Lung (tissue), 11 donors: ENCODE measurements at regions not wholly inside any gene's neighbourhood (a gene's known extent, or its start where the extent isn't known, plus 50 kb on each side); places are given as distances from the start of the nearest gene placed in this dataset.
"Not testable (repeated sequence)": the region's sequence is repeated elsewhere in the genome, so short reads cannot be mapped to it uniquely, and the experiment has no call there.

Experiments
- ATAC-seq: fragments of 200-7000 bp; cut with Tn5 transposase; one replicate; pipeline ENCODE4 v1.9.1; 2020; ENCODE audit warnings: moderate number of reproducible peaks; ENCODE audit not compliant: insufficient read depth, low FRiP score
- DNase-seq, 3 donors: peaks; one replicate each; pipeline ENCODE4 v3.0.0-alpha.2; 2013 to 2017
- H3K27ac ChIP-seq, 2 donors: one replicate each; pipeline ENCODE4 v1.5.1; 2013; ENCODE audit warnings: mild to moderate bottlenecking in 2 of 2, moderate library complexity in 2 of 2, control low read depth in 1 of 2, inconsistent platforms in 1 of 2, low read depth in 1 of 2, low read length in 1 of 2
- H3K27me3 ChIP-seq, 3 donors: one replicate each; pipeline ENCODE4 v1.5.1; 2013; ENCODE audit warnings: low read length in 2 of 3; ENCODE audit not compliant: control insufficient read depth in 3 of 3, insufficient read depth in 3 of 3
- H3K36me3 ChIP-seq, 4 donors: one replicate each; pipeline ENCODE4 v1.5.1; 2013; ENCODE audit warnings: low read length in 4 of 4, mild to moderate bottlenecking in 1 of 4, moderate library complexity in 1 of 4; ENCODE audit not compliant: control insufficient read depth in 4 of 4, insufficient read depth in 4 of 4
- H3K4me1 ChIP-seq, 5 donors: one replicate each; pipeline ENCODE4 v1.5.1; 2013; ENCODE audit warnings: low read length in 5 of 5, mild to moderate bottlenecking in 2 of 5, moderate library complexity in 1 of 5; ENCODE audit not compliant: control insufficient read depth in 5 of 5, insufficient read depth in 5 of 5
- H3K4me3 ChIP-seq: one replicate; pipeline ENCODE4 v1.5.1; 2013; ENCODE audit warnings: mild to moderate bottlenecking, control low read depth, moderate library complexity
- H3K9ac ChIP-seq, 2 donors: one replicate each; pipeline ENCODE4 v1.5.1; 2013; ENCODE audit warnings: low read length in 2 of 2, control low read depth in 1 of 2; ENCODE audit not compliant: insufficient read depth in 1 of 2
- H3K9me3 ChIP-seq, 4 donors: one replicate each; pipeline ENCODE4 v1.5.1; 2013; ENCODE audit warnings: low read length in 3 of 4, mild to moderate bottlenecking in 1 of 4, moderate library complexity in 1 of 4; ENCODE audit not compliant: control insufficient read depth in 4 of 4, insufficient read depth in 3 of 4
- WGBS, 2 donors: extraction: QIAGEN DNeasy Blood & Tissue Kit; methylation state at CpG; one replicate each; pipeline ENCODE4 v1.1.7; 2013; 5-methylcytosine and 5-hydroxymethylcytosine counted together
- TF ChIP-seq, protein P1 (sequence below): IDR thresholded peaks from 2 replicates; pipeline ENCODE4 v1.5.1; 2012; ENCODE audit warnings: mild to moderate bottlenecking; ENCODE audit errors: control extremely low read depth, extremely low read depth
- donor health status: control.
- donor health status: control.
- donor health status: Bipolar disorder and iron deficiency.
- donor health status: healthy.
- donor health status: DM: yes; HTN: yes; CAD: no.

DNA sequence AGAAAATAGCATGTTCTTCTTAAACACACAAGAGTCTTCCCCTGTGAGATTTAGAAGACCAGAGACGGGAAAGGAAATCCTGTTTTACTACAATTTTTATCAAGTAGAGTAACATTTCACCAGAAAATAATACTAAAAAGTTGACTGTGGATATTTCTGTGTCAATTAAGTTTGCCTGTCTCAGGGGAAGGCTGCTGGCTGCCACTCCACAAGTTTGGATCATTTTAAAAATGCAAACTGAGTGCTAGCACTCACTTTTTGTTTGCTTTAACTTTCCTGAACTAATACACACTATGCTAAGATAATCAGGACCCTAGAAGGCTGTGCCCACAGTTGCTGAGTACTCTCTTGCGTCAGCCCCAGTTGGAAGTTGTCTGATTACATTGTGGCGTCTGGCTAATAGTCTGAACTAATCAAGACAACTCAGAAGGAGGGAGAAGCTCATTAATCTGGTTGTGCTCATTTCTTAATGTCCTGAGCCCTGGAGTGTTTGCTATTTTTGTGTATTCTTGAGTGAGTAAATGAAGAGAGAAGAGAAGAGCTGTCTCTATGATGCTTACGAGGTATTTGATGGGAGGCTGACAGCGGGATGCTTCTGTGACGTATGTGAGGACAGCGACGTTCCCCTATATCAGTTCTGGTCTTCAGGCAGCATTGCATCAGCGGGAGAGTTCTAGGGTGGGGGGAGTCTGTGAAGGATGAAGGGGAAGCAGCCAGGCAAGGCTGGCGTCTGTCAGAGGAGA, 664.2 kb downstream of the QKI start:
- Histone ChIP-seq H3K27me3 (no peaks in the 10 kb centered on the region), H3K9ac (no peak overlapping the region), H3K4me3 (no peak overlapping the region), H3K36me3 (no peaks in the 10 kb centered on the region), H3K4me1 (no peaks in the 10 kb centered on the region), H3K27ac (no peak overlapping the region), H3K9me3 (no peaks in the 10 kb centered on the region)
- TF ChIP-seq, protein P1, sequence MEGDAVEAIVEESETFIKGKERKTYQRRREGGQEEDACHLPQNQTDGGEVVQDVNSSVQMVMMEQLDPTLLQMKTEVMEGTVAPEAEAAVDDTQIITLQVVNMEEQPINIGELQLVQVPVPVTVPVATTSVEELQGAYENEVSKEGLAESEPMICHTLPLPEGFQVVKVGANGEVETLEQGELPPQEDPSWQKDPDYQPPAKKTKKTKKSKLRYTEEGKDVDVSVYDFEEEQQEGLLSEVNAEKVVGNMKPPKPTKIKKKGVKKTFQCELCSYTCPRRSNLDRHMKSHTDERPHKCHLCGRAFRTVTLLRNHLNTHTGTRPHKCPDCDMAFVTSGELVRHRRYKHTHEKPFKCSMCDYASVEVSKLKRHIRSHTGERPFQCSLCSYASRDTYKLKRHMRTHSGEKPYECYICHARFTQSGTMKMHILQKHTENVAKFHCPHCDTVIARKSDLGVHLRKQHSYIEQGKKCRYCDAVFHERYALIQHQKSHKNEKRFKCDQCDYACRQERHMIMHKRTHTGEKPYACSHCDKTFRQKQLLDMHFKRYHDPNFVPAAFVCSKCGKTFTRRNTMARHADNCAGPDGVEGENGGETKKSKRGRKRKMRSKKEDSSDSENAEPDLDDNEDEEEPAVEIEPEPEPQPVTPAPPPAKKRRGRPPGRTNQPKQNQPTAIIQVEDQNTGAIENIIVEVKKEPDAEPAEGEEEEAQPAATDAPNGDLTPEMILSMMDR, result no peak
- 60% methylated on average over 10 of the region's 10 CpGs for WGBS, 2 donors
- ATAC-seq (no peak), DNase-seq (peak in 2 of 3 donors; percentile 16 to 38)

DNA sequence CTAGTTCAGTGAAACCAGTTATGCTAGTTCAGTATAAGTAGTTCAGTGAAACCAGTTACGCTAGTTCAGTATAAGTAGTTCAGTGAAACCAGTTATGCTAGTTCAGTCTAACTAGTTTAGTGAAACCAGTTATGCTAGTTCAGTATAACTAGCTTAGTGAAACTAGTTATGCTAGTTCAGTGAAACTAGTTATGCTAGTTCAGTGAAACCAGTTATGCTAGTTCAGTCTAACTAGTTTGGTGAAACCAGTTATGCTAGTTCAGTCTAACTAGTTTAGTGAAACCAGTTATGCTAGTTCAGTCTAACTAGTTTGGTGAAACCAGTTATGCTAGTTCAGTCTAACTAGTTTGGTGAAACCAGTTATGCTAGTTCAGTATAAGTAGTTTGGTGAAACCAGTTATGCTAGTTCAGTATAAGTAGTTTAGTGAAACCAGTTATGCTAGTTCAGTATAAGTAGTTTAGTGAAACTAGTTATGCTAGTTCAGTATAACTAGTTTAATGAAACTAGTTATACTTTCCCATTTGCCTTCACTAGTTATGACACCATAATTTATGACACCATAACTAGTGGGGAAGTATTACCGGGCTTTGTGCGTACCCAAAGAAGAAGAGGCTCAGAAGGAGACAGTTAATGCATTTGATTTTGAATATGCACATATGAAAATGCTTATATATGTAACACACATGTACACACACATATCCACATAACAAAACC, 662.5 kb downstream of the QKI start:
- H3K9ac ChIP-seq, H3K27me3 ChIP-seq, H3K36me3 ChIP-seq, DNase-seq, ATAC-seq, H3K4me1 ChIP-seq, H3K27ac ChIP-seq, H3K9me3 ChIP-seq, H3K4me3 ChIP-seq: not testable (repeated sequence)
- WGBS, 2 donors, result 66 to 88% methylated on average over 3 of the region's 3 CpGs

- no peaks in the 10 kb centered on the region for H3K27me3 ChIP-seq
- no peaks in the 10 kb centered on the region for H3K36me3 ChIP-seq
- no peak overlapping the region for H3K9ac ChIP-seq
- H3K27ac ChIP-seq, result no peak overlapping the region
- H3K9me3 ChIP-seq, result no peaks in the 10 kb centered on the region
- ATAC-seq, result no peak
- TF ChIP-seq, protein P1, result no peak
- 81 to 84% methylated on average over 7 to 8 of the region's 10 CpGs for WGBS, 2 donors
- DNase-seq, result no peak
- H3K4me1 ChIP-seq, result no peaks in the 10 kb centered on the region
- no peak overlapping the region for H3K4me3 ChIP-seq
Measured at GRCh38 chr6:164075981-164076615, 661.6 kb downstream of the QKI start.

DNA sequence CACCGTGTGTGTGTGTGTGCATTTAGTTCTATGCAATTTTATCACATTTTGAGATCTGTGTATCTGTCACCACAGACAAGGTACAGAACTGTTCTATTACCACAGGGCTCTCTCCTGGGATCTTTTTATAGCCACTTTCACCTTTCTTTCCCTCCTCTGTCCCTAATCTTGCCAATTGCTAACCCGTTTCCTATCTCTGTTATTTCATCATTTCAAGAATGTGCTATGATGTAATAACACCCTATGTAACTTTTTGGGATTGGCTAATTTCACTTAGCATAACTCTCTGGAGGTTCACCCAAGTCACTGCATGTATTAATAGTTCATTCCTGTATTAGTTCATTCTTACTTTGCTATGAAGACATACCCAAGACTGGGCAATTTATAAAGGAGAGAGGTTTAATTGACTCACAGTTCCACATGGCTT, 657.7 kb downstream of the QKI start:
- ATAC-seq, result no peak
- Histone ChIP-seq H3K27me3 (no peaks in the 10 kb centered on the region), H3K4me1 (no peaks in the 10 kb centered on the region), H3K4me3 (no peak overlapping the region), H3K36me3 (no peaks in the 10 kb centered on the region), H3K9ac (no peak overlapping the region), H3K27ac (no peak overlapping the region), H3K9me3 (no peaks in the 10 kb centered on the region)
- 73 to 80% methylated on average over 2 of the region's 2 CpGs for WGBS, 2 donors
- TF ChIP-seq, protein P1, result no peak
- DNase-seq, result no peak
